ENCODE measurements at regions not wholly inside any gene's neighbourhood (a gene's known extent, or its start where the extent isn't known, plus 50 kb on each side); places are given as distances from the start of the nearest gene placed in this dataset.

GRCh38 chr3:176568189-176568588 lies 629.1 kb downstream of the TBL1XR1 start:
- DNase-seq (ENCODE audit: low spot score), result no peak
- in situ Hi-C loops (cut with MboI; ENCODE audit: low sequenced_read_pairs, unreplicated experiment), result no loop called here
- no peak for TF ChIP-seq CTCF (IDR thresholded peaks at IDR 0.05; ENCODE audit: borderline replicate concordance, control extremely low read depth, extremely low read depth, insufficient read depth, missing control alignments)

GRCh38 chr3:176566757-176567156 lies 630.5 kb downstream of the TBL1XR1 start:
- DNase-seq (ENCODE audit: low spot score), result no peak
- no peak for TF ChIP-seq CTCF (IDR thresholded peaks at IDR 0.05; ENCODE audit: borderline replicate concordance, control extremely low read depth, extremely low read depth, insufficient read depth, missing control alignments)
- in situ Hi-C loops (cut with MboI; ENCODE audit: low sequenced_read_pairs, unreplicated experiment), result no loop called here

GRCh38 chr3:176562331-176562730 lies 635.0 kb downstream of the TBL1XR1 start:
- in situ Hi-C loops (cut with MboI; ENCODE audit: low sequenced_read_pairs, unreplicated experiment), result no loop called here
- TF ChIP-seq CTCF (IDR thresholded peaks at IDR 0.05; ENCODE audit: borderline replicate concordance, control extremely low read depth, extremely low read depth, insufficient read depth, missing control alignments), result no peak
- DNase-seq (ENCODE audit: low spot score), result no peak

- in situ Hi-C loops (cut with MboI; ENCODE audit: low sequenced_read_pairs, unreplicated experiment), result no loop called here
- DNase-seq (ENCODE audit: low spot score), result no peak
- TF ChIP-seq CTCF (IDR thresholded peaks at IDR 0.05; ENCODE audit: borderline replicate concordance, control extremely low read depth, extremely low read depth, insufficient read depth, missing control alignments), result no peak
Observed at GRCh38 chr3:176561826-176562225, 635.5 kb downstream of the TBL1XR1 start.

GRCh38 chr3:176554791-176555654 lies 642.3 kb downstream of the TBL1XR1 start:
- DNase-seq (ENCODE audit: low spot score), result no peak
- TF ChIP-seq CTCF (IDR thresholded peaks at IDR 0.05; ENCODE audit: borderline replicate concordance, control extremely low read depth, extremely low read depth, insufficient read depth, missing control alignments), result no peak
- in situ Hi-C loops (cut with MboI; ENCODE audit: low sequenced_read_pairs, unreplicated experiment), result no loop called here

GRCh38 chr3:176554264-176554663 lies 643.0 kb downstream of the TBL1XR1 start:
- in situ Hi-C loops (cut with MboI; ENCODE audit: low sequenced_read_pairs, unreplicated experiment), result no loop called here
- DNase-seq (ENCODE audit: low spot score), result no peak
- TF ChIP-seq CTCF (IDR thresholded peaks at IDR 0.05; ENCODE audit: borderline replicate concordance, control extremely low read depth, extremely low read depth, insufficient read depth, missing control alignments), result no peak

Measured in GM13976 (cell line).